Activated T-cell treated with anti-CD3 and anti-CD28 coated beads for 4 hours (primary cell): ENCODE measurements at regions not wholly inside any gene's neighbourhood (a gene's known extent, or its start where the extent isn't known, plus 50 kb on each side); places are given as distances from the start of the nearest gene placed in this dataset.

ENCODE experiments used
- DNase-seq: peaks from one replicate; pipeline ENCODE4 v3.0.0-alpha.2; 2020

- no peak for DNase-seq
Observed at GRCh38 chr20:50301712-50302111, 111.1 kb downstream of the CEBPB start.

GRCh38 chr20:50302341-50303057 lies 111.9 kb downstream of the CEBPB start:
- no peak for DNase-seq

- no peak for DNase-seq
Observed at GRCh38 chr20:50303573-50304500, 113.2 kb downstream of the CEBPB start.

GRCh38 chr20:50304501-50304856 lies 113.8 kb downstream of the CEBPB start:
- DNase-seq: no peak

- no peak for DNase-seq
Observed at GRCh38 chr20:50304923-50305635, 114.4 kb downstream of the CEBPB start.

GRCh38 chr20:50305636-50306477 lies 115.2 kb downstream of the CEBPB start:
- DNase-seq: no peak

- DNase-seq: no peak
Observed at GRCh38 chr20:50306478-50307423, 116.1 kb downstream of the CEBPB start.

- DNase-seq: no peak
Observed at GRCh38 chr20:50308166-50308512, 117.5 kb downstream of the CEBPB start.

- DNase-seq: no peak
Observed at GRCh38 chr20:50308513-50309279, 118.1 kb downstream of the CEBPB start.

GRCh38 chr20:50309280-50309763 lies 118.7 kb downstream of the CEBPB start:
- no peak for DNase-seq

- no peak for DNase-seq
Observed at GRCh38 chr20:50309764-50310672, 119.4 kb downstream of the CEBPB start.

- DNase-seq: no peak
Observed at GRCh38 chr20:50310673-50311051, 120.0 kb downstream of the CEBPB start.

- no peak for DNase-seq
Observed at GRCh38 chr20:50311308-50312001, 120.8 kb downstream of the CEBPB start.

GRCh38 chr20:50312002-50312681 lies 121.5 kb downstream of the CEBPB start:
- no peak for DNase-seq

- no peak for DNase-seq
Observed at GRCh38 chr20:50312682-50313521, 122.3 kb downstream of the CEBPB start.

GRCh38 chr20:50313522-50313820 lies 122.8 kb downstream of the CEBPB start:
- no peak for DNase-seq
